Left forelimb (tissue), 1 donor: ENCODE measurements at regions not wholly inside any gene's neighbourhood (a gene's known extent, or its start where the extent isn't known, plus 50 kb on each side); places are given as distances from the start of the nearest gene placed in this dataset.
"Not testable (repeated sequence)": the region's sequence is repeated elsewhere in the genome, so short reads cannot be mapped to it uniquely, and the experiment has no call there.

Experiments used
- DNase-seq: peaks from one replicate; pipeline ENCODE4 v3.0.0-alpha.2; 2018; ENCODE audit warnings: low spot score

DNA sequence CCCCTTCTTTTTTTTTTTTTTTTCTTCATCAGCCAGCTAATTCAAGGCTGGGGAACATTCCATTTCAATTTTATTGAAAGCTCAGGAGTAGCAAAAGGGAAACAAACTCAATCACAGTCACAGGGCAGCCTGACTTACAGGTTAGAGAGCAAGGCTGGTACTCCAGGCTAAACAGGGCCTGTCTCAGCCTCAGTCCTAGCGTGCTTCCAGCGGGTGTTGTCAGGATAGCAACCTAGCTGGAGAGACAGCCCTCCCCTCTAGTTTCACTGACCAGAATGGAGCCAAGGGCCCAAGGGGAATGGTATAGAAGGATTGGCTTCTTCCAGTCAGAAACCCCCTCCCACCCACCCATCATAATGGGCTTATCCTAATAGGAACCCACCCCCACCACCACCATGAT, 132.9 kb downstream of the PXDC1 start:
- no peak for DNase-seq

DNA sequence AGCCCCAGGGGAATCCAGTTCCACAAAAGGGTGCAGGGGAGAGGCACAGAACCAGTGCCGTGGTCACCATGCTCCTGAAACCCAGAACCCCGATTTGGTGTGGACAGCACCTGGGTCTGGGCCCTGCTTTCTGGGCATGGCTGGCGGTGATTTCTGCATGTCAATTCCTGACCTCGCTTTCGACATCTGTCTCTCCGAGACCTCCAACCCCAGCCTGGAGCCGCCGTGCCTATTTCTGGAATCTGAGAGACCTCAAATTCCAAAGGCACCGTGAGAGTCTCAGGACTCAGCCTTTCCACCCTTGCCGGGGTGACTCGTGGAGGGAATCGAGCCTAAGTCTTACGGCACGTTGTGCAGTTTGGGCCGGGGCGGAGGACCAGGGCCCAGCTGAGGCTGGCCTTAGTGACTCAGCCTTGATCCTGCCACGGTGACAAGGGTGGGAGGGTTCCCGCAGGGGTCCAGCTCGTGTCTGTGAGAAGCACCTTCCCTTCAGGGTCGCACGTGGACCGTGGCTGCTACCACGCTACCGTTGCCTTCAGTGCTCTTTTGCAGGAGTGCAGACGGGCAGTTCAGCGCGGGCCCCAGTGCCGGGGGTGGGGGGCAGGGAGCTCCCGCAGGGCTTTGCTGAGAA, 133.7 kb downstream of the PXDC1 start:
- no peak for DNase-seq

GRCh38 chr6:3617192-3617631, 134.3 kb downstream of the PXDC1 start:
- no peak for DNase-seq

GRCh38 chr6:3616565-3617176, 134.8 kb downstream of the PXDC1 start:
- no peak for DNase-seq

GRCh38 chr6:3615391-3616380, 135.8 kb downstream of the PXDC1 start:
- DNase-seq = no peak

- no peak for DNase-seq
Observed at GRCh38 chr6:3614918-3615317, 136.6 kb downstream of the PXDC1 start.

- not testable (repeated sequence) for DNase-seq
Observed at GRCh38 chr6:3613565-3613964, 137.9 kb downstream of the PXDC1 start.

- no peak for DNase-seq
Observed at GRCh38 chr6:3612341-3613041, 139.0 kb downstream of the PXDC1 start.

GRCh38 chr6:3610921-3611320, 140.6 kb downstream of the PXDC1 start:
- no peak for DNase-seq

- DNase-seq = no peak
Observed at GRCh38 chr6:3610206-3610605, 141.3 kb downstream of the PXDC1 start.

DNA sequence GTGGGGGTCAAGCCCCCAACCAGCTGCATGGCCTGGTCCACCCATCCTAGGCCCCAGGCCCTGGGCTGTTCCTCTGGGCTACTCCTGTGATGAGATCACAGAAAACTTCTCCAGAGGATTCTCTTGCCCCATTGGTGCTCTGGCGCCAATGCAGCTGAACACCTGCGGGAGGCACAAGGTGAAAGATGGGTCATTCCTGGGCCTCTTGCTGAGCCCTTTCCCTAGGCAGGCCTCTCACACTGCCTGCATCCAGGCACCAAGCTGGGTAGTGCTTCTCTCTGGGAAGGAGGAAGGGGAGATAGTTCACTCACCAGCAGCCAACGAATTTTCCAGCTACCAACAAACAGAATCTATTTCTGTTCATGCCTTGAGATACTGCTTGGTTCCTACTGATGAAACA, 142.1 kb downstream of the PXDC1 start:
- no peak for DNase-seq

DNA sequence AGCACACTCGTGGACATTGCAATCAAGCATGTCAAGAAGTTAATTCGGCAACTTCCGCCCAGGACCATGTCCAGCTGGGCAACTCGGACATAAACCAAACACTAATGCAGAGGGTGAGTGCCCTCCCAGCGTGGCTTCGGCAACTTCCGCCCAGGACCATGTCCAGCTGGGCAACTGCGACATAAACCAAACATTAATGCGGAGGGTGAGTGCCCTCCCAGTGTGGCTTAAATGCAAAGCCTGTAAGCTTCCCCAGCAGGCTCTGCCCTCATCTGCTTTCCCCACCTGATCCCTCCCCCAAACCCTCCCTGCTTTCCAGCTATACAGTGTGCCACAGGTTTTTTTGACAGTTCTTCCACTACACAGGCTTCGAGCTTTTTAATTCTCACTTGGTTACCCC, 143.4 kb downstream of the PXDC1 start:
- no peak for DNase-seq

DNA sequence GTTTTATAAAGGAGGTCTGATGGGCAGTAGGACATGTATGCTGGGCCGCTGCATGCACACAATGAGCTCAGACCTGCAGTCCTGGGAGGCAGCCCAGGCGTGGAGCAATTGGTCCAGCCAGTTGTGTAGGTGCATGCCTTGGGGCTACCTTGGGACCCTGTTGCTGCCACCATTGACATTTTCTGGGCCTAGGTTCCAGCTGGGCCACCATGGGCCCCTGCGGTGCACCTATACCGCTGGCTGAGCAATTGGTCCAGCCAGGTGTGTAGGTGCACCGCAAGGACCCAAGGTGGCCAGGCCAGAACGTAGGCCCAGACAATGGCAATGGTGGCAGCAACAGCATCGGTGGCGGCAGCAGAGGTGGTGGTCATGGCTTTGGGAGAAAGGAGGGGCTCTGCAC, 143.9 kb downstream of the PXDC1 start:
- DNase-seq = no peak

GRCh38 chr6:3607171-3607570, 144.3 kb downstream of the PXDC1 start:
- DNase-seq = no peak

DNA sequence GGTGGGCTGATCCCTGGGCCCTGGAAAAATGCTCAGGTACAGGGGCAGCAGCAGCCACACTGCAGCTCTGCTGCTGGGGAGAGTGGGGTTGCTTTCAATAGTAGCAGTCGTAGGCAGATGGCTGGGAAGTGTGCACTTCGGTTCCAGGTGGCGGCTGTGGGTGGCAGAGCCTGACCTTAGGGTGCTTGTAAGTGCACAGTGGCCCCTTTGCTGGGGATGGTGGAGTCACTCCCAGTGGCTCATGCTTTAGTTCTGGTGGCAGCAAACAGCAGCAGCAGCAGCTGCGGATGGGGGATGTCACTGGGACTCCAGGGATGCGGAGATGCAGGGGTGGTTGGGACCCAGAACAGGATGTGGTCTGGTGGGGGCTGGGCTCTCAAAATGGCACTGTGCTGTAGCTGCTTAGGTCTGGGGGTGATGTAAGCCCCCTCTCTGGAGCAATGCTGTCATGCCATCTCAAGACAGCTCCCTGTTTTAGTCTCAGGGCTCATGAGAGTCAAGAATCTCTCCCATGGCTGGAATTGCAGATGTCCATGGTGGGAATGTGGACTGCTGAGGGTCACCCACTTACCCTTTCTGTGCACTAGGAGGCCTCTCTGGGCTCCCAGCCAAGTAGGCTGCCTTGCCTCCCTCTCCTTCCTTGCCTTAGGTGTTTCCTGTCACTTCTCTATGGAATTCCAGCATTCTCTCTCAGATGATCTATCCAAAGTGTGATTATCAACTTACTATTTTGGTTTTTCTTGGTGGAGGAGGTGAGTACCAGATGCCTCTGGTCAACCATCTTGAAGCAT, 146.7 kb upstream of the SLC22A23 start:
- no peak for DNase-seq

DNA sequence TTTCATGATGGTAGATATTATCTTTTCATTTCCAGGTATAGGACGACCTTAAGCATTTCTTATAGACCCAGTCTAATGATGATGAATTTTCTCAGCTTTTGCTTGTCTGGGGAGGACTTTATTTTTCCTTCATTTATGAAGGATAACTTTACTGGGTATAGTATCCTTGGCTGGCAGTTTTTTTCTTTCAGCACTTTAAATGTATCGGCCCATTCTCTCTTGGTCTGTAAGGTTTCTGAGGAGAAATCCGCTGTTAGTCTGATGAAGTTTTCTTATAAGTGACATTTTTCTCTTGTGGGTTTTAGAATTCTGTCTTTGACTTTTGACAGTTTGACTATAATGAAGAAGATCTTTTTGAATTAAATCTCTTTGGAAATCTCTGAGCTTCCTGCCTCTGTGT, 144.7 kb upstream of the SLC22A23 start:
- no peak for DNase-seq

GRCh38 chr6:3597500-3598064, 140.7 kb upstream of the SLC22A23 start:
- no peak for DNase-seq

GRCh38 chr6:3596766-3597165, 139.9 kb upstream of the SLC22A23 start:
- no peak for DNase-seq

- no peak for DNase-seq
Observed at GRCh38 chr6:3594201-3594600, 137.4 kb upstream of the SLC22A23 start.

- DNase-seq = no peak
Observed at GRCh38 chr6:3593161-3593560, 136.3 kb upstream of the SLC22A23 start.

DNA sequence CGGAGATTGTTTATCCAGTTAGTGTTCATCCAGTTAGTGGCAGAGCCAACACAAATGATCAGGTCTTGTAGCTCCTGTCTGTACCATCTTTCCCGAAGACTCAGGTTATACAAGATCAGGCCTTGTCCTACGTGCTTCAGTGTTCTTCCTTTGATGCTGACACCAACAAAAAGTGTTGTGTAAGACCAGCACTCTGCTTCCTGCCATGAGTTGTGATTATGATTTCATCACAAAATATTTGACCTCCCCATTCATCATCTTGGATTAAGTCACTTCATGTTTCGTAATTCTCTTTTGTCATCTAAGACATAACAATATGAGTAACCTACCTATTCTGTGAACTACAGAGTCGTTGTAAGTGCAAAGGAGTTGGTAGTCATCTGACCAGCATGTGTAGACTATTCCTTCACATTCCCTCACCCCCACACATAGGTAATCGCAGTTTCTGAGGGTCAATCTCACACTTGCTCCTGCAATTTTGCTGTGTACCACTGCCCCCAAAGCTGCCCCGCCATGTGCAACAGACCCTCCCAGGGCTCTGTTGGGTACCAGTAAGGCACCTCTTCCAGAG, 135.6 kb upstream of the SLC22A23 start:
- no peak for DNase-seq
